ENCODE measurements at regions not wholly inside any gene's neighbourhood (a gene's known extent, or its start where the extent isn't known, plus 50 kb on each side); places are given as distances from the start of the nearest gene placed in this dataset.

DNA sequence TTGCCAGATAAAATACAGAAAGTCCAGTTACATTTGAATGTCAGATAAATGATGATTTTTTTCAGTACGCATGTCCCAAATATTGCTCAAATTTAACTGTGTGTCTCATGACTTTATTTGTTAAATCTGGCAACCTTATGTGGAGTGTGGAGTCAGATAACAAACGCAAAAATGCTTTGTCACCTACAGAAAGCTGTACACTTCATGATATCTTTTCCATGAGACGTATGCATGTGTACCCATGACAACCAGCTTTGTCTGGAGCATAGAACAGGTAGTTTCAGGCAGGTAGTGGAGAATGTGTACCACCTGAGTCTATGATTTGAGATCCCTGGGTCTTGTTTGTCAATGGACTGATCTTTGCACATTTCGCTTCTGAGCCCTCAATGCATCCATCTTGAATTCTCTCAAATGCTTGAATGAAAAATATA lies 105.5 kb upstream of the CPEB4 start:
- H3K4me3 ChIP-seq (ENCODE audit: low read depth in 2 of 2, low read length in 2 of 2) = no peak overlapping the region
- ChIA-PET CTCF (no interaction called here), POLR2A (no interaction called here)
- intact Hi-C loops (cut with micrococcal nuclease; ENCODE audit: unreplicated experiment) (no loop called here), in situ Hi-C loops (cut with HindIII; ENCODE audit: low pct_unique_long_range_greater_than_20kb, low sequenced_read_pairs) (no loop called here)
- no peaks in the 10 kb centered on the region for H3K27me3 ChIP-seq (ENCODE audit: control insufficient read depth, insufficient read depth, low read length)
- ATAC-seq = no peak
- peaks cover 5% of the 10 kb centered on the region; the same call in 1 of the 2 replicates for H3K4me1 ChIP-seq (ENCODE audit: control insufficient read depth, insufficient read depth, low read length)
- no peaks in the 10 kb centered on the region for H3K9me3 ChIP-seq (ENCODE audit: control insufficient read depth, insufficient read depth, low read depth, low read length)
- no peak overlapping the region for H3K27ac ChIP-seq (ENCODE audit: low read length)
- TF ChIP-seq, protein P1, sequence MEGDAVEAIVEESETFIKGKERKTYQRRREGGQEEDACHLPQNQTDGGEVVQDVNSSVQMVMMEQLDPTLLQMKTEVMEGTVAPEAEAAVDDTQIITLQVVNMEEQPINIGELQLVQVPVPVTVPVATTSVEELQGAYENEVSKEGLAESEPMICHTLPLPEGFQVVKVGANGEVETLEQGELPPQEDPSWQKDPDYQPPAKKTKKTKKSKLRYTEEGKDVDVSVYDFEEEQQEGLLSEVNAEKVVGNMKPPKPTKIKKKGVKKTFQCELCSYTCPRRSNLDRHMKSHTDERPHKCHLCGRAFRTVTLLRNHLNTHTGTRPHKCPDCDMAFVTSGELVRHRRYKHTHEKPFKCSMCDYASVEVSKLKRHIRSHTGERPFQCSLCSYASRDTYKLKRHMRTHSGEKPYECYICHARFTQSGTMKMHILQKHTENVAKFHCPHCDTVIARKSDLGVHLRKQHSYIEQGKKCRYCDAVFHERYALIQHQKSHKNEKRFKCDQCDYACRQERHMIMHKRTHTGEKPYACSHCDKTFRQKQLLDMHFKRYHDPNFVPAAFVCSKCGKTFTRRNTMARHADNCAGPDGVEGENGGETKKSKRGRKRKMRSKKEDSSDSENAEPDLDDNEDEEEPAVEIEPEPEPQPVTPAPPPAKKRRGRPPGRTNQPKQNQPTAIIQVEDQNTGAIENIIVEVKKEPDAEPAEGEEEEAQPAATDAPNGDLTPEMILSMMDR (IDR thresholded peaks at IDR 0.05) = no peak
- TF ChIP-seq TCF7L2 (IDR thresholded peaks at IDR 0.05; ENCODE audit: low read depth, low read length) (no peak), SIN3A (IDR thresholded peaks at IDR 0.05; ENCODE audit: borderline replicate concordance, insufficient read depth, low read depth, low read length) (no peak), REST (IDR thresholded peaks at IDR 0.05; ENCODE audit: insufficient read depth in 1 of 2, low read depth in 2 of 2, low read length in 1 of 2) (no peak), POLR2AphosphoS5 (IDR thresholded peaks at IDR 0.05; ENCODE audit: low read depth, low read length) (no peak)
- no TSS peak for BruUV-seq (replicated peaks)
- no peak for DNase-seq (ENCODE audit: low read depth, low spot score)
- H3K36me3 ChIP-seq (ENCODE audit: control insufficient read depth, insufficient read depth, low read length) = no peaks in the 10 kb centered on the region

GRCh38 chr5:173783371-173783770 lies 104.8 kb upstream of the CPEB4 start:
- H3K36me3 ChIP-seq (ENCODE audit: control insufficient read depth, insufficient read depth, low read length) = no peaks in the 10 kb centered on the region
- in situ Hi-C loops (cut with HindIII; ENCODE audit: low pct_unique_long_range_greater_than_20kb, low sequenced_read_pairs) (no loop called here), intact Hi-C loops (cut with micrococcal nuclease; ENCODE audit: unreplicated experiment) (no loop called here)
- H3K27ac ChIP-seq (ENCODE audit: low read length) = no peak overlapping the region
- H3K9me3 ChIP-seq (ENCODE audit: control insufficient read depth, insufficient read depth, low read depth, low read length) = no peaks in the 10 kb centered on the region
- no peaks in the 10 kb centered on the region for H3K27me3 ChIP-seq (ENCODE audit: control insufficient read depth, insufficient read depth, low read length)
- BruUV-seq (replicated peaks) = no TSS peak
- peaks cover 5% of the 10 kb centered on the region; the same call in 1 of the 2 replicates for H3K4me1 ChIP-seq (ENCODE audit: control insufficient read depth, insufficient read depth, low read length)
- ChIA-PET POLR2A (no interaction called here), CTCF (no interaction called here)
- TF ChIP-seq REST (IDR thresholded peaks at IDR 0.05; ENCODE audit: insufficient read depth in 1 of 2, low read depth in 2 of 2, low read length in 1 of 2) (no peak), SIN3A (IDR thresholded peaks at IDR 0.05; ENCODE audit: borderline replicate concordance, insufficient read depth, low read depth, low read length) (no peak), POLR2AphosphoS5 (IDR thresholded peaks at IDR 0.05; ENCODE audit: low read depth, low read length) (no peak), TCF7L2 (IDR thresholded peaks at IDR 0.05; ENCODE audit: low read depth, low read length) (no peak)
- TF ChIP-seq, protein P1 (IDR thresholded peaks at IDR 0.05) = no peak
- DNase-seq (ENCODE audit: low read depth, low spot score) (no peak), ATAC-seq (no peak)
- no peak overlapping the region for H3K4me3 ChIP-seq (ENCODE audit: low read depth in 2 of 2, low read length in 2 of 2)
